SK-N-SH treated with all-trans-retinoic acid at 6 μM for 48 hours (cell line): ENCODE measurements at regions not wholly inside any gene's neighbourhood (a gene's known extent, or its start where the extent isn't known, plus 50 kb on each side); places are given as distances from the start of the nearest gene placed in this dataset.

Source experiments
- ISL1 ChIP-seq: fragments of 250-450 bp; sonication (Bioruptor Pico); IDR thresholded peaks from 2 replicates; pipeline ENCODE4 v2.1.2; 2022; ENCODE audit warnings: mild to moderate bottlenecking, moderate library complexity
- RARB ChIP-seq: fragments of 250-450 bp; sonication (Bioruptor Pico); IDR thresholded peaks from 2 replicates; pipeline ENCODE4 v1.8.0; 2021; ENCODE audit warnings: mild to moderate bottlenecking, moderate library complexity
- TOX ChIP-seq: fragments of 250-450 bp; sonication (Bioruptor Pico); IDR thresholded peaks from 2 replicates; pipeline ENCODE4 v1.8.0; 2021; ENCODE audit warnings: mild to moderate bottlenecking, moderate library complexity, borderline replicate concordance
- ZNF565 ChIP-seq: fragments of 450-650 bp; formaldehyde crosslinking; conservative IDR thresholded peaks from 2 replicates; pipeline ENCODE4 v1.5.0; 2020; ENCODE audit warnings: low read depth, mild to moderate bottlenecking, moderate library complexity
- ZNF8 ChIP-seq: fragments of 450-650 bp; formaldehyde crosslinking; IDR thresholded peaks from 2 replicates; pipeline ENCODE4 v1.5.0; 2020; ENCODE audit warnings: mild to moderate bottlenecking, moderate library complexity
- TF ChIP-seq, protein P1 (sequence below): fragments of 250-450 bp; sonication (Bioruptor Pico); IDR thresholded peaks from 2 replicates; pipeline ENCODE4 v1.5.1; 2021; ENCODE audit warnings: mild to moderate bottlenecking, moderate library complexity
- TF ChIP-seq, protein P2 (sequence below): fragments of 250-450 bp; sonication (Bioruptor Pico); IDR thresholded peaks from 2 replicates; pipeline ENCODE4 v1.5.0; 2020; ENCODE audit warnings: mild to moderate bottlenecking, moderate library complexity

DNA sequence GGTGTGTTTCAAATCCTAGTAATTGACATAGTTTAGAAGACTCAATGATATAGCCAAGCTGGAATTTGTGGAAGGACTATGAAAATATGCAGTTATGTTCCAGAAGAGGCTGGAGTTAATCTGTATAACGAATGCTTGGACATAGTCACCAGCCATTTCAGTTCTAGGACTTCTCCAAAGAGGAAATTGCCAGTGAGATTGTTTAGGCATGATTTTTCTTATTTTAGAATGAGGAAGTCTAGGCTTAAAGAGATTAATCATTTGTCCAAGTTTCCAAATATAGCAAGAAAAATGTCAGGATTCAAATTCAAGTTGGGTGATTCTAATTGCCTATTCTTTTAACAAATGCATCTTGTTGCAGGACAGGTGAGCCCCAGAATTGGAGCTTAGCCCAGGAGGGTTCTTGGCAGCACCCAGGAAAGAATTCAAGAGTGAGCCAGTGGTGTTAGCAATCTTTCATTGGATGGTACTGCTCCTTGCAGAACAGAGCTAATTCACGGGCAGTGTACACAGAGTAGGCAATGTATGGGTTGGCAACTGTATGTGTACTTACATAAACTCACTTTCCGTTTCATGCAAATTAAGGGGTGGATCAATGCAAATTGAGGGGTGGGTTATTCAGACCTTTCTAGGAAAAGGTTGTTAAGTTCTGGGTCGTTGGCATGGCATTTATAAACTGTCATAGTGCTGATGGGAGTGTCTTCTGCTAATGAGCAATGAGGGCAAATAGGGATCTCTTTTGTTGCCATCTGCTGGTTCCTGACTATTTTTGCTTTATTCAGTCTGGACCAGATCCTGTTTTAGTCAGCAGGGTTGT is 763.1 kb upstream of the SLITRK1 start:
- TF ChIP-seq RARB (no peak), TOX (CRISPR knock-in tag) (no peak), ZNF8 (no peak), ZNF565 (CRISPR knock-in tag) (no peak), ISL1 (CRISPR knock-in tag) (no peak)
- TF ChIP-seq, protein P1, sequence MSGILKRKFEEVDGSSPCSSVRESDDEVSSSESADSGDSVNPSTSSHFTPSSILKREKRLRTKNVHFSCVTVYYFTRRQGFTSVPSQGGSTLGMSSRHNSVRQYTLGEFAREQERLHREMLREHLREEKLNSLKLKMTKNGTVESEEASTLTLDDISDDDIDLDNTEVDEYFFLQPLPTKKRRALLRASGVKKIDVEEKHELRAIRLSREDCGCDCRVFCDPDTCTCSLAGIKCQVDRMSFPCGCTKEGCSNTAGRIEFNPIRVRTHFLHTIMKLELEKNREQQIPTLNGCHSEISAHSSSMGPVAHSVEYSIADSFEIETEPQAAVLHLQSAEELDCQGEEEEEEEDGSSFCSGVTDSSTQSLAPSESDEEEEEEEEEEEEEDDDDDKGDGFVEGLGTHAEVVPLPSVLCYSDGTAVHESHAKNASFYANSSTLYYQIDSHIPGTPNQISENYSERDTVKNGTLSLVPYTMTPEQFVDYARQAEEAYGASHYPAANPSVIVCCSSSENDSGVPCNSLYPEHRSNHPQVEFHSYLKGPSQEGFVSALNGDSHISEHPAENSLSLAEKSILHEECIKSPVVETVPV (CRISPR knock-in tag), result no peak
- TF ChIP-seq, protein P2, sequence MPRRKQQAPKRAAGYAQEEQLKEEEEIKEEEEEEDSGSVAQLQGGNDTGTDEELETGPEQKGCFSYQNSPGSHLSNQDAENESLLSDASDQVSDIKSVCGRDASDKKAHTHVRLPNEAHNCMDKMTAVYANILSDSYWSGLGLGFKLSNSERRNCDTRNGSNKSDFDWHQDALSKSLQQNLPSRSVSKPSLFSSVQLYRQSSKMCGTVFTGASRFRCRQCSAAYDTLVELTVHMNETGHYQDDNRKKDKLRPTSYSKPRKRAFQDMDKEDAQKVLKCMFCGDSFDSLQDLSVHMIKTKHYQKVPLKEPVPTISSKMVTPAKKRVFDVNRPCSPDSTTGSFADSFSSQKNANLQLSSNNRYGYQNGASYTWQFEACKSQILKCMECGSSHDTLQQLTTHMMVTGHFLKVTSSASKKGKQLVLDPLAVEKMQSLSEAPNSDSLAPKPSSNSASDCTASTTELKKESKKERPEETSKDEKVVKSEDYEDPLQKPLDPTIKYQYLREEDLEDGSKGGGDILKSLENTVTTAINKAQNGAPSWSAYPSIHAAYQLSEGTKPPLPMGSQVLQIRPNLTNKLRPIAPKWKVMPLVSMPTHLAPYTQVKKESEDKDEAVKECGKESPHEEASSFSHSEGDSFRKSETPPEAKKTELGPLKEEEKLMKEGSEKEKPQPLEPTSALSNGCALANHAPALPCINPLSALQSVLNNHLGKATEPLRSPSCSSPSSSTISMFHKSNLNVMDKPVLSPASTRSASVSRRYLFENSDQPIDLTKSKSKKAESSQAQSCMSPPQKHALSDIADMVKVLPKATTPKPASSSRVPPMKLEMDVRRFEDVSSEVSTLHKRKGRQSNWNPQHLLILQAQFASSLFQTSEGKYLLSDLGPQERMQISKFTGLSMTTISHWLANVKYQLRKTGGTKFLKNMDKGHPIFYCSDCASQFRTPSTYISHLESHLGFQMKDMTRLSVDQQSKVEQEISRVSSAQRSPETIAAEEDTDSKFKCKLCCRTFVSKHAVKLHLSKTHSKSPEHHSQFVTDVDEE (CRISPR knock-in tag), result no peak
